ENCODE measurements at regions not wholly inside any gene's neighbourhood (a gene's known extent, or its start where the extent isn't known, plus 50 kb on each side); places are given as distances from the start of the nearest gene placed in this dataset.
"Not testable (repeated sequence)": the region's sequence is repeated elsewhere in the genome, so short reads cannot be mapped to it uniquely, and the experiment has no call there.

DNA sequence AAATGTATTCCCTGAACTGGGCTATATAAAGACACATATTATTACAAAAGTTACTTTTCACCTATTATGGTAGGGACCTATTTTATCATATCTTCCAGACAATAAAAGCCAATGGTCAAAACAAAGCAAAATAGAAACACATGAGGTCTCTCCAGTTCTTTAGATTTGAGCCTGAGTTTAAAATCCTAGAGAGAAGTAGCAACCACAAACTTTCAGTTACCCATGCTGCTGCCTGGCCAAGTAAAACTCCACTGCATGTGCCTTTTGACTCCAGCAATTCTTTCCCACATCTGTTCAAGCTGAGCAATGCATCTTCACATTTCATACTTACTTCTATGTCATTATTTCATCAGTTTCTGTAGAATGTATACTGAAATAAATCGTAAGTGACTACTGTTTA lies 405.3 kb downstream of the STK39 start:
- no peaks in the 10 kb centered on the region for H3K4me1 ChIP-seq
- H3K4me3 ChIP-seq: no peak overlapping the region
- DNase-seq: no peak
- WGBS, 5 donors: 82 to 91% (median 89%) methylated on average over 1 of the region's 1 CpG
- intact Hi-C loops (cut with DNase I; ENCODE audit: low total_unique reads): no loop called here
- TF ChIP-seq POLR2A (IDR thresholded peaks at IDR 0.05) (no peak), POLR2AphosphoS5 (IDR thresholded peaks at IDR 0.05) (no peak)
- TF ChIP-seq, protein P1, sequence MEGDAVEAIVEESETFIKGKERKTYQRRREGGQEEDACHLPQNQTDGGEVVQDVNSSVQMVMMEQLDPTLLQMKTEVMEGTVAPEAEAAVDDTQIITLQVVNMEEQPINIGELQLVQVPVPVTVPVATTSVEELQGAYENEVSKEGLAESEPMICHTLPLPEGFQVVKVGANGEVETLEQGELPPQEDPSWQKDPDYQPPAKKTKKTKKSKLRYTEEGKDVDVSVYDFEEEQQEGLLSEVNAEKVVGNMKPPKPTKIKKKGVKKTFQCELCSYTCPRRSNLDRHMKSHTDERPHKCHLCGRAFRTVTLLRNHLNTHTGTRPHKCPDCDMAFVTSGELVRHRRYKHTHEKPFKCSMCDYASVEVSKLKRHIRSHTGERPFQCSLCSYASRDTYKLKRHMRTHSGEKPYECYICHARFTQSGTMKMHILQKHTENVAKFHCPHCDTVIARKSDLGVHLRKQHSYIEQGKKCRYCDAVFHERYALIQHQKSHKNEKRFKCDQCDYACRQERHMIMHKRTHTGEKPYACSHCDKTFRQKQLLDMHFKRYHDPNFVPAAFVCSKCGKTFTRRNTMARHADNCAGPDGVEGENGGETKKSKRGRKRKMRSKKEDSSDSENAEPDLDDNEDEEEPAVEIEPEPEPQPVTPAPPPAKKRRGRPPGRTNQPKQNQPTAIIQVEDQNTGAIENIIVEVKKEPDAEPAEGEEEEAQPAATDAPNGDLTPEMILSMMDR (IDR thresholded peaks at IDR 0.05 in 8 of 11, conservative IDR thresholded peaks at IDR 0.05 in 3 of 11): no peak
- H3K27me3 ChIP-seq (replicated peaks in 1 of 7): peaks cover 0 to 12% (median 0%) of the 10 kb centered on the region in 7 donors
- H3K36me3 ChIP-seq: no peaks in the 10 kb centered on the region
- no peaks in the 10 kb centered on the region for H3K9me3 ChIP-seq
- no peak overlapping the region for H3K27ac ChIP-seq

DNA sequence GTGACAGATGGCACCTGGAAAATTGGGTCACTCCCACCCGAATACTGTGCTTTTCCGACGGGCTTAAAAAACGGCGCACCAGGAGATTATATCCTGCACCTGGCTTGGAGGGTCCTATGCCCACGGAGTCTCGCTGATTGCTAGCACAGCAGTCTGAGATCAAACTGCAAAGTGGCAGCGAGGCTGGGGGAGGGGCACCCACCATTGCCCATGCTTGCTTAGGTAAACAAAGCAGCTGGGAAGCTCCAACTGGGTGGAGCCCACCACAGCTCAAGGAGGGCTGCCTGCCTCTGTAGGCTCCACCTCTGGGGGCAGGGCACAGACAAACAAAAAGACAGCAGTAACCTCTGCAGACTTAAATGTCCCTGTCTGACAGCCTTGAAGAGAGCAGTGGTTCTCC lies 412.1 kb downstream of the STK39 start:
- H3K9me3 ChIP-seq; H3K27me3 ChIP-seq (replicated peaks in 1 of 7); H3K4me1 ChIP-seq; intact Hi-C loops (cut with DNase I; ENCODE audit: low total_unique reads); H3K27ac ChIP-seq; H3K4me3 ChIP-seq; H3K36me3 ChIP-seq; DNase-seq: not testable (repeated sequence)
- 76 to 92% (median 88%) methylated on average over 4 to 8 of the region's 8 CpGs for WGBS, 5 donors

DNA sequence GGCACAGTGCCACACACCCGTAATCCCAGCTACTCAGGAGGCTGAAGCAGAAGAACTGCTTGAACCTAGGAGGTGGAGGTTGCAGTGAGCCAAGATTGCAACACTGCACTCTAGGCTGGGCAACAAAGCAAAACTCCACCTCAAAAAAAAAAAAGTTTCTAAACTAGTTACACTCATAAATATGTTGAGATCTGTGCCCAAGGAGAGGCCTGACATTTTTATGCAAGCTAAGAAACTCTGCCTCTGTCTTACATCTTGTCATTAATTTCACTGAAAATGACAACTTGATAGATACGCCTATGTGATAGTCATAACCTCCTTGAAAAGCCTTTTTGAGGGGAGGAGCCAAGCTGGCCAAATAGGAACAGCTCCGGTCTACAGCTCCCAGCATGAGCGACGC lies 412.7 kb downstream of the STK39 start:
- H3K4me1 ChIP-seq: no peaks in the 10 kb centered on the region
- WGBS, 5 donors: 89 to 97% (median 94%) methylated on average over 5 of the region's 5 CpGs
- H3K4me3 ChIP-seq: no peak overlapping the region
- H3K36me3 ChIP-seq: no peaks in the 10 kb centered on the region
- H3K27me3 ChIP-seq (replicated peaks in 1 of 7): no peaks in the 10 kb centered on the region
- peaks cover 0 to 7% (median 0%) of the 10 kb centered on the region in 8 donors for H3K9me3 ChIP-seq
- H3K27ac ChIP-seq: no peak overlapping the region
- intact Hi-C loops (cut with DNase I; ENCODE audit: low total_unique reads): no loop called here
- TF ChIP-seq POLR2A (IDR thresholded peaks at IDR 0.05) (no peak), POLR2AphosphoS5 (IDR thresholded peaks at IDR 0.05) (no peak)
- TF ChIP-seq, protein P1 (IDR thresholded peaks at IDR 0.05 in 8 of 11, conservative IDR thresholded peaks at IDR 0.05 in 3 of 11): no peak
- DNase-seq: no peak

DNA sequence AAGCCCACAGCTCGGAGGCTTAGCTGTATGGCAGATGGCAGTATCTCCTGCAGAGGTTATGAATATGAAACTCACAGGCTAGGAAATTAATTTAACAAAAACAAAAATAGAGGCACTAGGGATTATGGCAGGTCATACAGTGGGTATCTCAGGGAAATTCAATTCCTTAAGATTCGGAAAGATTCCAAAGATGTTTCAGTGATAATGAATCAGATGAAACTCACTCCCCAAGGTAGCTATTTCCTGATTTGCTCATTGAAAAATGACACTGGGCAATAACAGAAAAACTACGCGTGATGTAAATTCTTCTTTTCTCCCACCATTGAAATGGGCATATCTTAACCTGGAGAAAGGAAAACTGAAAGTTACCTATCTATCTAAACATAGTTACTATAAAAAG lies 414.1 kb downstream of the STK39 start:
- WGBS, 5 donors: 84 to 92% (median 84%) methylated on average over 4 of the region's 4 CpGs
- TF ChIP-seq POLR2A (IDR thresholded peaks at IDR 0.05) (no peak), POLR2AphosphoS5 (IDR thresholded peaks at IDR 0.05) (no peak)
- TF ChIP-seq, protein P1 (IDR thresholded peaks at IDR 0.05 in 8 of 11, conservative IDR thresholded peaks at IDR 0.05 in 3 of 11): no peak
- intact Hi-C loops (cut with DNase I; ENCODE audit: low total_unique reads): no loop called here
- Histone ChIP-seq H3K27me3 (replicated peaks in 1 of 7) (no peaks in the 10 kb centered on the region), H3K9me3 (peaks cover 0 to 7% (median 0%) of the 10 kb centered on the region in 8 donors), H3K4me3 (no peak overlapping the region), H3K36me3 (no peaks in the 10 kb centered on the region), H3K4me1 (no peaks in the 10 kb centered on the region), H3K27ac (no peak overlapping the region)
- no peak for DNase-seq

DNA sequence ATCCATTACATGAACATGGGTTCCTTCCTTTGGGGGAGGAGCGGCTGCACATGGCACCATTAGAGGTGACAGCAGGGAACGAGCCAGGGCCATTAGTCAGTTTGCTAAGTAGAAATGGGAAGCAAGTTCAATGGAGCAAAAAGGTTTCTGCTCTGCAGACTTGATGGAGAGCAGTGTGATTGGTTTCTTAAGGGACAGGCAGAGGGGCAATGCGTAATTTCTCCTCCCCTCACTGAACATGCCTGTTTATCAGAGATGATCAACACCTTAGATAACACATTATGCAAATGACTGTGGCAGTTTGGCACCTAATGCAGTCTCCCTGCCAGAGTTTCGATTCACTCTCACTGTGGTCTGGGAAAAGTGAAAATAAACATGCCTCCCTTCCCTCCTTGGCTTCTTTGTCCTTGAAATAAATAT lies 414.5 kb downstream of the STK39 start:
- intact Hi-C loops (cut with DNase I; ENCODE audit: low total_unique reads): no loop called here
- Histone ChIP-seq H3K36me3 (no peaks in the 10 kb centered on the region), H3K9me3 (peaks cover 0 to 7% (median 0%) of the 10 kb centered on the region in 8 donors), H3K27ac (no peak overlapping the region), H3K27me3 (replicated peaks in 1 of 7) (no peaks in the 10 kb centered on the region), H3K4me1 (no peaks in the 10 kb centered on the region), H3K4me3 (no peak overlapping the region)
- WGBS, 5 donors: 58 to 75% (median 71%) methylated on average over 4 of the region's 4 CpGs
- DNase-seq: no peak
- TF ChIP-seq POLR2A (IDR thresholded peaks at IDR 0.05): no peak
- no peak for TF ChIP-seq POLR2AphosphoS5 (IDR thresholded peaks at IDR 0.05)
- TF ChIP-seq, protein P1 (IDR thresholded peaks at IDR 0.05 in 8 of 11, conservative IDR thresholded peaks at IDR 0.05 in 3 of 11): no peak
